HG03095 (cell line): ENCODE measurements at regions not wholly inside any gene's neighbourhood (a gene's known extent, or its start where the extent isn't known, plus 50 kb on each side); places are given as distances from the start of the nearest gene placed in this dataset.

Experiments
- ATAC-seq: cut with Tn5 transposase; IDR thresholded peaks from one replicate; pipeline ENCODE4 v1.9.1; 2021; ENCODE audit warnings: moderate library complexity; ENCODE audit not compliant: unreplicated experiment

DNA sequence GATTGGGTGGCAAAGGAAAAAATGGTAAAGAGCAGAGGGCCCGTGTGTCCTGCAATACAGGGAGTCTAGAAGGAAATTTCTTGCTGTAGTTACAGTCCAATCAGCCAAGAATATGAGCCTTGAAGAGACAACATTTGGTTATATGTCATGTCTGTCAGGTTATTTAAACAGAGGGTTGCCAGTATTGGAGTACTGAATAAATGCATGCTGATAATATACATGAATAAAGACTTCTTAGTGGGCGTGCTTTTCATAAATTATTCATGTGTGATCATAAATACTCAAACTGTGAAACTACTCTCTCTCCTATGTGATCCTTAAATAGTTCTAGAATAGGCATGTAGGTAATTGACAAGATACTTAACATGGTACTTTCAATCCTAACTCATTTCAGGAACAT, 249.0 kb downstream of the CRPPA start:
- ATAC-seq = no peak

- ATAC-seq = no peak
Observed at GRCh38 chr7:16171928-16172327, 249.4 kb downstream of the CRPPA start.

DNA sequence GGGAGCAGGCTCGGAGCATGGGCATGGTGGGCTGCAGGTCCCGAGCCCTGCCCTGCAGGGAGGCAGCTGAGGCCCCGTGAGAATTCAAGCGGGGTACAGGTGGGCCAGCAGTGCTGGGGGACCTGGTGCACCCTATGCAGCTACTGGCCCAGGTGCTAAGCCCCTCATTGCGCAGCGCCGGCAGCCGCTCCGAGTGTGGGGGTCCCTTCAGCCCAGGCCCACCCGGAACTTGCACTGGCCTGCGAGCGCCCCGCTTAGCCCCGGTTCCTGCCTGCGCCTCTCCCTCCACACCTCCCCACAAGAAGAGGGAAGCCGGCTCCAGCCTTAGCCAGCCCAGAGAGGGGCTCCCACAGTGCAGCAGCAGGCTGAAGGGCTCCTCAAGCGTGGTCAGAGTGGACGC, 250.7 kb downstream of the CRPPA start:
- no peak for ATAC-seq

DNA sequence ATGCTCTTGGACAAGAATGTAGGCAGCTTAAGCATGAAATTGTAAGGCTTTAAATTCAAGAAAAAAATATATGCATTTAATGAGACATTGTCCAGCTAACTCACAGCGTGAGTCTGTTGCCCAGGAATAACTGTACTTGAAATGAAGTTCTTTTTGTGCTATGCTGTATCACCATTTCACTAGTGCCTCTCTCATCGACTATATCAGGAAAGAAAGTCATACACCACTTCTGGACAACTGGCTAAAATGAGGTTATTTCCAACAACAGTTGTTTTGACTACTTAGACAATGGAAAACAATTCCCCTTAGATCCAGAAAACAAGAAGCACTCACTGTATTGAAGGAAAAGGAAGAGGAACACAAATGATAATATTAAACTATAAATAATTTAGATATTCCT, 251.8 kb downstream of the CRPPA start:
- no peak for ATAC-seq

DNA sequence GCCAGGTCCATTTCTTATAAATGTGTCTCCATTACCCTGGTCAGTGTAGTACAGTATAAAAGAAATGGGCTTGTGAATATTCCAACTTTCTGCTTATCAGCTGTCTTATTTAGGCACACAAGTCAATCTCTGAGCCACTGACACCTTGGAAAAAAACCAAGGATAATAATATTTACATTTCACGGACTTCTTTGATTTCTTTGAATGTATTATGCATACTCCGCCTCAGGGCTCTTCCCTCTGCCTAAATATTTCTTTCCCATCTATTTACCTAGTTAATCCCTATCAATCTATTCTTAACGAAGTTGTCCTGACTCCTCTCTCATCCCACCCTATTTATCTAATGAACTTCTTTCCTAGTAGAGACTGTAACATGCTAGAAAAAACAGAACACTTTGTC, 253.8 kb downstream of the CRPPA start:
- ATAC-seq = no peak

DNA sequence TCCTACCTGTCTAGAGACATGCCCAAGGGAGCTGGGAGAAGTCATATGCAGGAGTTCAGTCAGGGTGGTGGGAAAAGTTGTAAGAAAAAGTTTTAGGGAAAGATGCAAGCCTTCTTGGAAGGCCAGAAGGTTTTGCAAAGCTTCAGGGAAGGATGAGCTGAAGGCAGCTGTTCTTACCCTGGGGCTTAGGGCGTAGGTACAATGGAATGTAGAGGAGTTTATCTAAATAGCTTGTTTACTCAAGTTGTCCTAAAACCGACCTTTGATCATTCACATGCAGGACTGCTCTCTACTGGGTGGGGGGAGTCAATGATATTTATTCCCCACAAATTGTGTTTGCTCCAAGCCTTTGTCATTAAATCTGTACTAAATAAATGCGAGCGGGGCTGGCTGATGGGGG, 277.0 kb downstream of the CRPPA start:
- ATAC-seq = no peak

GRCh38 chr7:16137944-16138343, 283.4 kb downstream of the CRPPA start:
- ATAC-seq = no peak

DNA sequence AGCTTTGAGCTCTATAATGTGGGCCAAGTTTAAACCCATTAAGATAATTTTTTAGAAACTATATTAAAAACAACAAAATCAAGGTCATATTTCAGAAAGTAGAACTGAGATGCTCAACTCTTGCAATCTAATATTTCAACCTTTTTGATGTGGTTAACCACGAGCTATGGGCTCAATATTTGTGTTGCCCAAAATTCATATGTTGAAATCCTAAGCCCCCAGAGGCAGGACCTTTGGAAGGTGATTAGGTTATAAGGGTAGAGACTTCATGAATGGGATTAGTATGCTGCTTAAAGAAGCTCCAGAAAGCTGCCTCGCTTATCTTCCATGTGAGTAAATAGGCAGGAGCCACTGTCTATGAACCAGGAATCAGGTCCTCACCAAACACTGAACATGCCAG, 284.4 kb downstream of the CRPPA start:
- ATAC-seq = no peak

GRCh38 chr7:16135658-16136057, 285.7 kb downstream of the CRPPA start:
- ATAC-seq = no peak

- no peak for ATAC-seq
Observed at GRCh38 chr7:16130111-16131110, 290.9 kb downstream of the CRPPA start.

GRCh38 chr7:16129431-16130110, 291.8 kb downstream of the CRPPA start:
- no peak for ATAC-seq

DNA sequence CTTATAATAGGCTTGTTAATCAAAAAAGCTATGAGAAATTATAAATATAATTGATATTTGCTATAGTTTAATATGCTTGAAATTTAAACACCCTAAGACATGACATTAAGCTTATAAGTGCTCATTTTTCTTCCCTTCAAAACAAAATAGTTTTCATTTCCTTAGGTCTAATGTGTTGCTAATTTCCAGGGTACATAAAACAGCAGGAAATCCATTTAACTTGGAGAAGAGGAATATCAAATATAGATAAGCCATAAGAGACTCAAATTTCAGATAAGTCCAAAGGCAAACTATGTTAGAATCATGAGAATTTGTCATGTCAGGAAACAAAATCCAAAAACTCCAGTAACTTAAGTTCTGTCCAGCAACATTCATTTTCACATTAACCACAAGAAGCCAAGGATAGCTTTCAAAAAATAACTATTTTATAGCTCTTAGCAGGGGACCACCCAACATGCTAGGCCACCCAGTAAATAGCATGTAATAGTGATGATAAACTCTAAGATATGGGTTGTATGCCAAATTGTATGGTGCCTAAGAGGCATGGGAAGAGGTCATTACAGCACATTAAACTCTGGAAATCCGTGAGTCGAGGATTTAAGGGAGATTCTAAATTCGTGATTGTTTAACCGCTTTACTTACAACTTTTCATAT, 298.1 kb downstream of the CRPPA start:
- ATAC-seq = no peak

DNA sequence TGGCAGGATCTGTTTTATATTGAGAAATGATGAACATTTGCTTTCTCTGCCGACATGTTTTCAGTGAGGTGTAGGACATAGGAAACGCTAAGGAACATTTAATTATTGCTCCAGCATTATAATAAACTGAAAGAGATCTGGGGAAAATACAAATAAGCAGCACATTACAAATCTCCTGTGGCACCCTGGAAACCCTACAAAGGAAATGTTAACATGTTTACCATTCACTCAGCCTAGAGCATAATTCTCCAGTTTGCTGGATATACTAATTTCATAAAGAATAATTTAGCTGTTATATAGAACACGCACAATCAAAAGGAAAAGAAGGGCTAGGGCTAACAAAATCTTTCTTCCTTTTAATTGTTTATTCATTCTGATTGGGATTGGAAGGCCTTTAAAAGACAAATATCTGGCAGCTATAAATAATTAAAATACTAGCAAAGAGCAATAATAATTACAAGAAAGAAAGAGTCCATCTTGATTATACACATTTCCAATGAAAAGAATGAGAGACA, 299.4 kb downstream of the CRPPA start:
- no peak for ATAC-seq

DNA sequence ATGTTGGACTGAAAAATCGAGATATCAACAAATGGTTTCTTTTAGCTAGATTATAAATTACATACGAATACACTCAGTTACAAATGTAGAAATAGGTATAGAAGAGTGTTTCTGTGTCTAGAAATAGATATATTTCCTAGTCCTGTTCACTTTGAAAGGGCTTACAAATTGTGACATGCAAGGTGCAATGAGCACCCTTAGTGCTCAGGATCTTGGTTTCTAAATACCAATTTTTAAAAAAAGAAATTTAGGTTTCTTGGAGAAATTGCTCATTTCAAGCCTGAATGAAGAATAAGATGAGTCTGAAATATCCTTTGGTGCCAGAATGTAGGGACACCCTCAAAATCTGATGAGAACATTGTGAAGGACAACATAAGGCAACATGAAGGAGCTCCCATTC, 306.0 kb downstream of the CRPPA start:
- ATAC-seq = no peak

DNA sequence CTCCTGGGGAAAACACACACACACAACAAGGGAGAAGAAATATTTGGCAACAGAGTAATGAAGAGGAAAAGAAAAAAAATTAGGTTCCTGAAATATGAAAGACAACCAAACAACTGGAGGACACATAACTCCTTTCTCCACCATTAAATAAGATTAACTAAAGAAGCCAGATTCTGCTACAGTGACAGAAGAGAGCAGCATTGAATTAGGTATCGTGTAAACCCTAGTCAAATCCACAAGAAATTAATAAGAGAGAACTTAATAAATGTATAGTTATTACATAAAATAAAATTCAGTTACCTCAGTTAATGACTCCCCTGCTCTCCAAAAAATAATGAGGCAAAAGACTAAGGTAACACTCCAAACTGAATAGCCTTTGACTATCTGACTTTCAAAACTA, 306.7 kb downstream of the CRPPA start:
- ATAC-seq = no peak

- no peak for ATAC-seq
Observed at GRCh38 chr7:16114071-16114470, 307.3 kb downstream of the CRPPA start.

GRCh38 chr7:16113058-16113457, 308.3 kb downstream of the CRPPA start:
- no peak for ATAC-seq

GRCh38 chr7:16106869-16107268, 314.5 kb downstream of the CRPPA start:
- ATAC-seq = no peak

DNA sequence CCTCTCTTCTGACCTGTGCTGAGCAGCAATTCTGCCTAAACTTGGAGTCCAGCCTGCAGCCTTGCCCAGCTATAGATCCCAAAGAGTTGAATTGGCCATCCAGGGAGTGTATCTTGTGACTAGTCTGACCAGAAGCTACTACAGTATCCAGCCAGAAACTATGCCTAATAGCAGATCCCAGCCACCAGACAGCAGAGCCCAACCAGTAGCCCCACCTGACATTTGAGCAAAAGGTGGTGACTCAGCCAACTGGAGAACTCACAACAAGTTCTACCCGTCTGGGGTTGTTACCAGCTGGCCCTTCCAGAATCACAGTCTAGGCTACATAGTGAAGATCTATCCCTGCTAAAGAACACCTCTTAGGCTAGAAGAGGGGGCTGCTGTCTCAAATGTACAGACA, 315.0 kb downstream of the CRPPA start:
- ATAC-seq = no peak

DNA sequence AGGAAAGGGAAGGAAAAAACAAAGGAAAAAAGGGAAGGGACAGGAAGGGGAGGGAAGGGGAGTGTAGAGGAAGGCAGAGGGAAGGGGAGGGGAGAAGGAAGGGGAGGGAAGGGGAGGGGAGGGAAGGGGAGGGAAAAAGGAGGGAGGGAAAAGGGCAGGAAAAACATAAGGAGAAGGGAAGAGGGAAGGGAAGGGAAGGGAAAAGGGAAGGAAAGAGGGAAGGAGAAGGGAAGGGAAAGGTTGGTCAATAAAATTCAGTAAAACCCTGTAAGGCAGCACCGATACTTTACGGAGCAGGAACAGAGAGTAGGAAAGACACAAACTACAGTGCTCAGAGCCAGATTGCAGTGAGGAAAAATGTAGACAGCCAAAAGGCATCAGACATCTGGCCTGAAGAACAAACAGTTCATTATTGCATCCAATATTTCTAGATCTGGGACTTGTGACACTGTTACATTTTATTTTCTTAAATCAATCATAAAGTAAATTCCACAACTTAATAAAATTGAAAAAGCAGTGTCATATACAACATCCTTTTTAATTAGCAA, 322.0 kb downstream of the CRPPA start:
- no peak for ATAC-seq

DNA sequence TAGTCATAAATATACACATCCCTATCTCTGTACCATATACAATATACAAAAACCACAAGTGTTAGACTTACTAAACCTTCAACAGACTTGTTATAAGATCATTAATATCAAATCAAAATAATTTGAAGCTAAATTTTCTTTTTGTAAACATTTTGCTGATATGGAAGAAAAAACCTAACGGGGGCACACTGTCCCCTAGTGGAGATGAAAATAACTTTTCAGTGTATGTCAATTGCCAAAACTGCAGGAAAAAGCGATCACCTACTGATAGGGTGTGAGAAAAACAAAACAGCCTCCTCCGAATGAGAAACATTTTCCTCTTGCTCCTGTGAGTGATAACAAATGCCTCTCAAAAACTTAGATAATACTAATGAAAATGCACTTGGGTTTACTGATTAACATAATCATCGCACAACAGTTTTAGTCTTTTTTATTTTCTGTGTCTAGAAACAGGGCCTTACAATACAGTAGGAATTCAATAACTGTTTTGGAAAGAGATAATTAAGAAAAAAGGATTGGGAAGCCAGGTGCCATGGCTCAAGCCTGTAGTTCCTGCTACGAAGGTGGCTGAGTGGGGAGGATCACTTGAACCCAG, 322.7 kb downstream of the CRPPA start:
- no peak for ATAC-seq
